AG09309 (cell line): ENCODE measurements at regions not wholly inside any gene's neighbourhood (a gene's known extent, or its start where the extent isn't known, plus 50 kb on each side); places are given as distances from the start of the nearest gene placed in this dataset.

ENCODE experiments used
- DNase-seq: peaks from one replicate; pipeline ENCODE4 v3.0.0-alpha.2; 2010; ENCODE audit warnings: low read depth
- H3K4me3 ChIP-seq: 2 replicates; pipeline ENCODE4 v1.5.1; 2011; ENCODE audit warnings: mild to moderate bottlenecking, low read depth, low read length, moderate library complexity; ENCODE audit not compliant: control insufficient read depth
- CTCF ChIP-seq: IDR thresholded peaks from 2 replicates; pipeline ENCODE4 v1.5.1; 2011; ENCODE audit warnings: mild to moderate bottlenecking, low read depth, low read length, inconsistent platforms; ENCODE audit not compliant: insufficient read depth, control insufficient read depth; ENCODE audit errors: missing control alignments

GRCh38 chr3:170766253-170766652 is 103.7 kb downstream of the RPL22L1 start:
- TF ChIP-seq CTCF = no peak
- H3K4me3 ChIP-seq = no peak overlapping the region
- no peak for DNase-seq

- TF ChIP-seq CTCF = no peak
- no peak for DNase-seq
- H3K4me3 ChIP-seq = no peak overlapping the region
These were observed 104.4 kb downstream of the RPL22L1 start for GRCh38 chr3:170765419-170766078.

- DNase-seq = no peak
- no peak for TF ChIP-seq CTCF
- no peak overlapping the region for H3K4me3 ChIP-seq
These were observed 106.0 kb downstream of the RPL22L1 start for GRCh38 chr3:170764017-170764416.

- no peak for DNase-seq
- no peak overlapping the region for H3K4me3 ChIP-seq
- TF ChIP-seq CTCF = no peak
These were observed 107.9 kb downstream of the RPL22L1 start for GRCh38 chr3:170762064-170762463.

- no peak for TF ChIP-seq CTCF
- H3K4me3 ChIP-seq = no peak overlapping the region
- DNase-seq = no peak
These were observed 108.9 kb downstream of the RPL22L1 start for GRCh38 chr3:170761103-170761502.

GRCh38 chr3:170760174-170760526 is 109.8 kb downstream of the RPL22L1 start:
- no peak for DNase-seq
- TF ChIP-seq CTCF = no peak
- no peak overlapping the region for H3K4me3 ChIP-seq

- DNase-seq = no peak
- H3K4me3 ChIP-seq = no peak overlapping the region
- no peak for TF ChIP-seq CTCF
These were observed 110.4 kb downstream of the RPL22L1 start for GRCh38 chr3:170759511-170760173.
